ENCODE measurements at regions not wholly inside any gene's neighbourhood (a gene's known extent, or its start where the extent isn't known, plus 50 kb on each side); places are given as distances from the start of the nearest gene placed in this dataset.
"Not testable (repeated sequence)": the region's sequence is repeated elsewhere in the genome, so short reads cannot be mapped to it uniquely, and the experiment has no call there.

DNA sequence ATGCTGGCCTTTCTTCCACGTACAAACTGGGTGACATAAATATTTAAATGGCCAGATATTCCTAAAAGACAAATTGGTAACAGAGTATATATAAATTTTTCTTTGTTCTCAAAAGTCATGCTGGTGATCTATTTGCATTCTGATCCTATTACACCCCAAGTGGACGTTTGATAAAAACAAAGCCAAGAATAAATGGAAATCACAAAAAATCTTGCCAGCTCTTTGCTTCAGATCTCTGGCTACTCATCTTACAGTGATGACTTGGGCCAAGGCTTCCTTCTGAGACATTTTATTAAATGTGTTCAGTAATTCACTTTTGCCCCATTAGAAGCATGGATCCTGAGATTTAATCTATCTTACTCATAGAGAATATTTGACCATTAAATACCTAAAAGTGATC is 444.3 kb upstream of the PIK3R1 start:
- DNase-seq (ENCODE audit: low spot score), result no peak

DNA sequence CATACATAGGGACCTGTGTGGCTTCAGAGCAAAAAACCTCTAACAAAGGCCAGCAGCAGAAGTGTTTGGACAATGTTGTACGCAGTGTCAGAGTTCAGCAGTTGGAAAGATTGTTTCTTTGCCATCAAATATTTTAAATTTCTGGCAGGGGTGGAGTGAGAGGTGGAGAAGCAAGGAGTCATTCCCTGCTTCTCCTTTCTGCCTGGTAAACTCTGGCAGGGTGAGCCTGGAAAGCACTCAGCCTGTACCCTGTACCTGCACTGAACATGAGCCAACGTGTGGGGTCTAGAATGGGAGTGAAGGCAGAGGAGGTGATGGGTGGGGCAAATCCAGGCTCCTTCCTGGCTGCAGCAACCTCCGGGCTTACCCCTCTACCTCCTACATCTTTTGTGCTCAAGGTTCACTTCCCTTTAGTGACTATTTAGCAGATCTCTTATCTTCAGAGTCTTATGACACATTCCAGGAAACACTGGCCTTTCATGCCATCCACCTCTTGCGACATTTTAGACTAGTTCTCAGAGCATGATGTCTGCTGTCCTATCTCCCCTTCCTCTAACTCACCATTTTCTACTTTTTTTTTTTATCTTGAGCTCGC is 445.0 kb upstream of the PIK3R1 start:
- DNase-seq (ENCODE audit: low spot score), result no peak

DNA sequence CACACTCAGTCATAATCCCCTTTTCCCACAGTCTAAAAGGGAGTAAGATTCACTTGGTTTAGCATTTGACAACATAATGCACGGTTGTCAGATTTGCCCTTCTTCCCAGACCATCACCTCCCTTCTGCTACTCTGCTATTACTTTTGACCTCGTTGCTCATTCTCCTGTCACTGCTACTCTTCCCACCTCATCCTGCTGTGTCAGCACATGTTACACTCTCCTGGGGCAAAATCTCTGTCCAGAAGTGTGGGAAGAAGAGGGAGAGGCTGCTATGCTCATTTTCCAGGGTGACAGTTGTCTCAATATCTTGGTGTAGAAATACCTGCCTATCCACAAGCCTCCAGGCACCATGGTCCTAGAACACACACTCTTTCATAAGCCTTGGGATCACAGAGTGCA is 449.9 kb upstream of the PIK3R1 start:
- no peak for DNase-seq (ENCODE audit: low spot score)

DNA sequence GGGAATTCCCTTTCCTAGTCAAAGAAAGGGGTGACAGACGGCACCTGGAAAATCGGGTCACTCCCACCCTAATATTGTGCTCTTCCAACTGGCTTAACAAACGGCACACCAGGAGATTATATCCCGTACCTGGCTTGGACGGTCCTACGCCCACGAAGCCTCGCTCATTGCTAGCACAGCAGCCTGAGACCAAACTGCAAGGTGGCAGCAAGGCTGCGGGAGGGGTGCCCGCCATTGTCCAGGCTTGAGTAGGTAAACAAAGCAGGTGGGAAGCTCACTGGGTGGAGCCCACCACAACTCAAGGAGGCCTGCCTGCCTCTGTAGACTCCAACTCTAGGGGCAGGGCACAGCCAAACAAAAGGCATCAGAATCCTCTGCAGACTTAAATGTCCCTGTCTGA is 457.8 kb upstream of the PIK3R1 start:
- DNase-seq (ENCODE audit: low spot score), result not testable (repeated sequence)

DNA sequence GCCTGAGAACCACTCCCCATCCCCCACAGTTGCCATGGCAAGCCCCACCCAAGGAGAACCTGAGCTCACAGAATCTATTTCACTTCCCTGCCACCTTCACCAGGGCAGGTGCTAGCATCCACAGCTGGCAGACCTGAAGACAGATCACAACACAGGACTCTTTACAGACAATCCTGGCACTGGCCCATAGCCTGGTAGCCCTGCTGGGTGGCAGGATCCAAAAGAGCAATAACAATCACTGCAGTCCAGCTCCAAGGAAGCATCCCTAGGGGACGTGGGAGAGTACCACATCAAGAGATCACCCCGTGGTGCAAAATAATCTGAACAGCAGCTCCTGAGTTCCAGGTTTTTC is 463.2 kb upstream of the PIK3R1 start:
- DNase-seq (ENCODE audit: low spot score), result no peak

DNA sequence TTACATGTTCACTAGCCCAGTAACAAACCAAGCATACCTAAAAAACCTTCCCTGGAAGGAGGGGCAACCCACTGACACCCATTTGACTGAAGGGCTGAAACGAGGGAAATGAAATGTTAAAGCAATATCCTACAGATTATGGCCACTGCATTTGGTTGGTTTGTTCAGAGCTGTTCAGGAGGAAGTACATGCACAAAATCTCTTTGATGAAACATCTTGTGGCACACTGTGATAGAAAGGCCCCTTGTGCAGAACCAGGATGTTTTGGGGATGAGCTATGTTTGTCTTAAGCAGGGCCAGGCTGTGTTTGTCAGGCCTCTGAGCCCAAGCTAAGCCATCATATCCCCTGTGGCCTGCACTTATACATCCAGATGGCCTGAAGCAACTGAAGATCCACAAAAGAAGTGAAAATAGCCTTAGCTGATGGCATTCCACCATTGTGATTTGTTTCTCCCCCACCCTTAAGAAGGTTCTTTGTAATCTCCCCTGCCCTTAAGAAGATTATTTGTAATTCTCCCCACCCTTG is 467.3 kb upstream of the PIK3R1 start:
- no peak for DNase-seq (ENCODE audit: low spot score)

DNA sequence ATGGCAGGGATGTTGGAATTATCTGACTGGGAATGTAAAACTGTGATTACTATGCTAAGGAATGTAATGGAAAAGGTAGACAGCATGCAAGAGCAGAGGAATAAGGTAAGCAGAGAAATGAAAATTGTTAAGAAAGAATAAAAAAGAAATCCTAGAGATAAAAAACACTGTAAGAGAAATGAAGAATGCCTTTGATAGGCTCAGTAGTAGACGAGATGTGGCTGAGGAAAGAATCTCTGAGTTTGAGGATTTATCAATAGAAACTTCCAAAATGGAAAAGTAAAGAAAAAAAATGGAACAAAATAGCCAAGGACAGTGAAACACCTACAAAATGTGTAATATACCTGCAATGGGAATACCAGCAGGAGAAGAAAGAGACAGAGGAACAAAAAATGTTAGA is 468.5 kb upstream of the PIK3R1 start:
- DNase-seq (ENCODE audit: low spot score), result no peak

DNA sequence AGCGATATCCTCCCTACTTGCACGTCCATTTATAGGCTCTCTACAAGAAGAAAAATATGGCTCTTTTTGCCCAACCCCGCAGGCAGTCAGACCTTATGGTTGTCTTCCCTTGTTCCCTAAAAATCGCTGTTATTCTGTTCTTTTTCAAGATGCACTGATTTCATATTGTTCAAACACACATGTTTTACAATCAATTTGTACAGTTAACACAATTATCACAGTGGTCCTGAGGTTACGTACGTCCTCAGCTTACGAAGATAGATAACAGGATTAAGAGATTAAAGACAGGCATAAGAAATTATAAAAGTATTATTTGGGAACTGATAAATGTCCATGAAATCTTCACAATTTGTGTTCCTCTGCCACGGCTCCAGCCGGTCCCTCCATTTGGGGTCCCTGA is 468.9 kb upstream of the PIK3R1 start:
- not testable (repeated sequence) for DNase-seq (ENCODE audit: low spot score)

DNA sequence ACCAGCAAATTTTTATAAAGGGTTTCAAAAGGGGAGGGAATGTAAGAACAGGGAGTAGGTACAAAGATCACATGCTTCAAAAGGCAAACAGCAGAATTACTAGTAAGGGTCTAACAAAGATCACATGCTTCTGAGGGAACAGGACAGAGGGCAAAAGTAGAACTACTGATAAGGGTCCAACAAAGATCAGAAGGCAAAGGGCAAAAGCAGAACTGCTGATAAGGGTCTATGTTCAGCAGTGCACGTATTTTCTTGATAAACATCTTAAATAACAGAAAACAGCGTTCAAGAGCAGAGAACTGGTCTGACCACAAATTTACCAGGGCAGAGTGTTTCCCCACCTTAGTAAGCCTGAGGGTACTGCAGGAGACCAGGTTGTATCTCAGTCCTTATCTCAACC is 469.5 kb upstream of the PIK3R1 start:
- DNase-seq (ENCODE audit: low spot score), result no peak

DNA sequence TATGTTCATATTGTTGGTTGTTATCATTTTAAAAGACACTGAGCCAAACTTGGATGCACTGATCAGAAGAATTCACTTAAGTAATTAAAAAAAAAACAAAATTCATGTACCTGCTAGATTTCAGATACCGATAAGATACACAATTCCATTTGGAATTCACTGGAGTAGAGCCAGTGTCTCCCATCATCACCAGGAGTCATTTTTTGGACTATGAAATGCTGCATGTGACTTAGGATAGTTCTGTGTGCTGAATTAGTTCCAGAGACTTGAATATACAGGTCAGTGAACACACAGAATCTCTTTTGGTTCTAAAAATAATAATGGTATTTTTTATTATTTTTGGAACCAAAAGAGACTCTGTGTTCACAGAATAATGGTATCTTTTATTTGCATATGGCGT is 482.6 kb upstream of the PIK3R1 start:
- DNase-seq (ENCODE audit: low spot score), result no peak

DNA sequence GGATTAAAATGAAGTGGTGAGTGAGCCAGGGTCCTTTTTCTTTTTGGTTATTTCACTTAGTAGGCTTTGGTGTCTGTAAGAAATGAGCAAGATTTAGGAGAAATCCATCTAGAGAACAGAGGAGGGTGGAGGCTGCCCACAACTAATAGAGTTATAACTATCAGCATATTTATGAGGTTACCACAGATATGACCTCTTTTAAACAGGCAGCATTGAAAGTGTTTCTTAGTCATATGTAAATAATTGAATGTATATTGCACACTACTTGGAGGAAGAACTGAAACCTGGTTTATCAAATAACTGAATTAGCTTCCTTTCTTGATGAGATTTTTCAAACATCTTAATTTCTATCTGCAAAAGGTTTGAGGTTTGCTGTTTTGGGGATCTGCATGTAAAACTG is 483.1 kb upstream of the PIK3R1 start:
- no peak for DNase-seq (ENCODE audit: low spot score)

DNA sequence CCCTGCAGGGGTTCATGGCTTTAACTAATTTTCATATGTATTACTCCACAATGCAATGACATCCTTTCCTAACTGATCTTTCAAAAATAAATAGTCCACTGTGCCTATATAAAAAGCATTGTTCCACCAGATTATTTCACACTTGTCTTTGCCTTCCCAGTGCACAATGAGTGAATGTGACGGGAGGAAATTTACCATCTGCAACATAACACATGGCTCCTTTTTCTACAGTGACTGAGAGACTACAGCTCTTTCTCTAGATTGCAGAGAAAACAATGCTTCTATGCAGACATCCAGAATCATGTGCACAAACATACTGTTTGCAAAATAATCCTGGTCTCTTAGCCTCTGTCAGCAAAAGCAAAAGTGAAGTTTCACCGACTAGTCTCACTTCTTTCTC is 483.7 kb upstream of the PIK3R1 start:
- no peak for DNase-seq (ENCODE audit: low spot score)

DNA sequence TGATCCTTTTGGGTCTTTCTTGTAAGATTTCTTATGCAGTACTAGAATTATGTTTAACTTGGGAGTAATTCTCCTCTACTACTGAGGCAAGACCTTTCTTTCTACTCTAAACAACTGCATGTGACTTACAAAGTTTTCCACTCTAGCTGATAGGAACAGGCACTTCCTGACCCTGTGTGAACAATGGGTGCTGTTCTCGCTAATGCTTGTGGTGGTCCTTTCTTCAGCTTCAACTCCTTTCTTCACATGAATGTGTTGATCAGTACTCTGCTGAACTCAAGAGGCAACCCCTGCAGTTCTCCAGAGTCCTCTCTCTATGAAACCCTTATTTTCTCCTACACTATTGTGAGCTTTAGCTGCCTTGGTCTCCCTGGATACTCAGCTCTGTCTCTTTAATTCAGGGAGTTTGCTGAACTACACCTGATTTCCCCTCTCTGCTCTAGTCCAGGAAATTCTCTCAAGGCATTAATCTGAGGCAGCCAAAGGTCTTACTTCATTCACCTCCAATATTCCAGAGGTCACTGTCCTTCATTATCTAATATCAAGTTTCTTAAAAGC is 484.6 kb upstream of the PIK3R1 start:
- no peak for DNase-seq (ENCODE audit: low spot score)

DNA sequence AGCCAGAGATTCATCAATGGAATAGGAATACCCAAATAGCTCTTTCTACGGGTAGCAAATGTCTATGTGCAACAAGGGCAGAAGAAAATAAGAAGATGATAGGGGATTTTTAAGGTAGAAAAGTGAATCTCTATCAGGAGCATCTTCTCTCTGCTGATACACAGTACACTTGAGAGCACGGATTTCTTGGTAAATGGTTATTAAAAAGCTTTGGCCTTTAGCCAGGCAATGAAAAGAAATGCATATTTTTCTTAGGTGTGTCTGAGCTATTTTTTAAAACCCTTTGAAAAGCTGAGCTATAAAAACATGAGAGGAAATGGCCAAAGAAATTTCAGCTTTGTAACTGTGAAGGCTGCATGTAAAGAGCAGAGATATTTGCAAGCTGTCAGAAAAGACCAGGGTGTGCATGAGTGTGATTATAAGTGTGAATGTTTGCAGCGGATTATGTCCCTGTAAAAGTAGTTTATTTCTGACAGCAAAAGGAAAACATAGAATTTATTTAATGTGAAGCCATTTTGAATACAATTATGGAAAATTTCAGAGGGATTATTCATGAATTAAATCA is 487.1 kb upstream of the PIK3R1 start:
- DNase-seq (ENCODE audit: low spot score), result no peak

DNA sequence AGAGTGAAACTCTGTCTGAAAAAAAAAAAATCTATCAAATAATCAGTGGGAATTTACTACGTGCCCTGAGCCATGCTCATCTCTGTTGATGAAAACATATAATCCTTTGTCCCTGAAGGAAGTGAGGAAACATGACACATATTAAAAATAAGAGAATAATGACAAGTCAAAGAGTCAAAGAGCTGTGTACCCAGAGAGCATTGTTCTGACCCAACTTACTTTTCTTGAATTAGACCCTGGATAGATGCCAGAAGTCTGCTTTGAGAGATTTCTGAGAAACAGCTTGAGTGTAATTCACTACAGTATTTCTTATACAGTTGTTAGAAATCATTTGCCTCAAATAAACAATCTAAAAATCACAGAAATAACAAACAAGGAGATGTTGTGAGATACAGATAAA is 490.0 kb upstream of the PIK3R1 start:
- no peak for DNase-seq (ENCODE audit: low spot score)

DNA sequence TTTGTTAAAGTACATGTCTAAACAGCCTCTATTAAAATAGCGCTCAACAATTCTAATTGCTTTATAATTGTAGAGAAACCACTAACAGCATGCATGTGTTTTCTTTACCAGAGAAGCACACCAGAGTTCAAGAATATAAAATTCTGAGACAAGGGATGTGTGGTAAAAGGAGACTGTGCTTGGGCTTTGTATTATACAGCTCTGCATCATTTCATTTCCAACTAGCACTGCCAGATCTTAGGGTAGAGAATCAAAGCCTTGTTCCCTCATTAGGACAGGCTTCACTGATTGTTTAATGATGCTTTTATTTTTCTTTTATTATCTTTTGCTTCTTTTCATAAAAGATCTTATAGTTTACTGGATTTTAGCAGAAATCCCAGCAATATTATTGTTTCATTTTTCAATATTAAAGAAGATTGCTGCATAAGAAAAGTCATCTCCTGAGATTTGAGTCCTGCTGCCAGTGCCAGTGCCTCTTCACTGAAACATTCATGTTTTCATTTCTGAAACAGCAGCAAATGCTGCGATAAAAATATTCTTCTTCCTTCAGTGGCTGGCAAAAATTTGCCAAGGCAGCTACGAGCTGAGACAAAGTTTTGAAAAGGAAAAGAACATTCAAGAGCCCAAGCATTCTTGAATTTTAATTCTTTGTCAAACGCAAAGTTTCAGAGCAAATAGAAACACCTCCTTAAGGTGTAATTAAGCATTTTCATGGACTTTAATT is 491.0 kb upstream of the PIK3R1 start:
- no peak for DNase-seq (ENCODE audit: low spot score)

DNA sequence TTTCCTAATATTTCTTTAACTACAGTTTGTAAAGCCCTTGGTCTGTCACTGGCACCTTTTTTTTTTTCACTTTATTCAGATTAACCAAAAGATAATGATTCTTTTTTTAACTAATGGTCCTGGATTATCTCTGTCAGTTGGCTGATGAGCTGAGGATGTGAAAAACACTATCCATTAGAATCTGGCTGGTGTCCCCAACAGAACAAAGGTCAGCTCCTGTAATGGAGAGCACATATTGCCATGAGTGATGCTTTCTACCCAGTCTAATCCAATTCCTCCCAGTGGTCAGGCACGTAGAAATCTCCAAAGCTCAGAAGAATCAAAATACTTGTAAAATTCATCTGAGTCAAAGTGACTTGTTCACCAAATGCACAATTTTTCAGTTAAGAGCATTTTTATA is 491.7 kb upstream of the PIK3R1 start:
- DNase-seq (ENCODE audit: low spot score), result no peak

DNA sequence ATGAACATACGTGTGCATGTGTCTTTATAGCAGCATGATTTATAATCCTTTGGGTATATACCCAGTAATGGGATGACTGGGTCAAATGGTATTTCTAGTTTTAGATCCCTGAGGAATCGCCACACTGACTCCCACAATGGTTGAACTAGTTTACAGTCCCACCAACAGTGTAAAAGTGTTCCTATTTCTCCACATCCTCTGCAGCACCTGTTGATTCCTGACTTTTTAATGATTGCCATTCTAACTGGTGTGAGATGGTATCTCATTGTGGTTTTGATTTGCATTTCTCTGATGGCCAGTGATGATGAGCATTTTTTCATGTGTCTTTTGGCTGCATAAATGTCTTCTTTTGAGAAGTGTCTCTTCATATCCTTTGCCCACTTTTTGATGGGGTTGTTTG is 493.0 kb upstream of the PIK3R1 start:
- DNase-seq (ENCODE audit: low spot score), result not testable (repeated sequence)

DNA sequence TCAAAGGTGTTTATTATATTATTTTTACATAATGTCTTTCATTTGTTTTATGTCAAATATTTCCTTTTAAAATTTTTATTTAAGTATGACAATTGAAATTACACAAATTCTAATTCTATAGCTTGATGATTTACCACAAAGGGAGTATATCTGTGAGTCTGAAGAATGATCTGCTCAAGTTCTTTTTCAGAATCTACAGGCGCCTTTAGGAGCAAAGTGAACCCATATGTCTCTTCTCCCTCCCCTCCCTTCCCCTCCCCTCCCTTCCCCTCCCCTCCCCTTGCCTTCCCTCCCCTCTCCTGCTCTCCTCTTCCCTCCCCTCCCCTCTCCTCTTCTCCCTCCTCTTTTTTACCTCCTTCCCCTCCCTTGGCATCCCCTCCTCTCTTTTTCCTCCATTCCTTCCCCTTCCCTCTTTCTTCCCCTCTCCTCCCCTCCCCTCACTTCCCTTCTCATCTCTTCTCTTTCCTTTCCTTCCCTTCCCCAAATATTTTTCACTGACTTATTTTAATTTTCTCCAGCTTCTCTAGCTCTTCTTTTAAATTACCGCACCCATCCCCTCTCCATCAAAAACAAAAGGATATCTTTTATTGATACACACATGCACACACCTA is 495.3 kb upstream of the PIK3R1 start:
- DNase-seq (ENCODE audit: low spot score), result no peak

DNA sequence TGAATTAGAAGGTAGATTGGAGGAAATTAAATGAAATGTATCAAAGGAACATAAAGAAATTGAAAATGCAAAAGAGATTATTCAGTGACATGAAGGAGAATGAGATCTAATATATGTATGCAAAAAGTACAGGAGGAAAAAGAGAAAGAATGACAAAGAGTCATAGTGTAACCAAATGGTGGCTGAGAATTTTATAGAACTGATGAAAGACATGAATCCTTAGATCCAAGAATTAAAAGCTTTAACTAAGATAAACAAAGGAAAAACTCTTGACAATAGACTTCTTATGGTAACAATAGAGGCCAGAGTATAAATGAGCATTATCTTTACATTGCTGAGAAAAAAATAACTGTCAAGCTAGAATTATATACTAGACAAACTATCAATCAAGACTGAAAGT is 505.4 kb upstream of the CD180 start:
- DNase-seq (ENCODE audit: low spot score), result no peak

DNA sequence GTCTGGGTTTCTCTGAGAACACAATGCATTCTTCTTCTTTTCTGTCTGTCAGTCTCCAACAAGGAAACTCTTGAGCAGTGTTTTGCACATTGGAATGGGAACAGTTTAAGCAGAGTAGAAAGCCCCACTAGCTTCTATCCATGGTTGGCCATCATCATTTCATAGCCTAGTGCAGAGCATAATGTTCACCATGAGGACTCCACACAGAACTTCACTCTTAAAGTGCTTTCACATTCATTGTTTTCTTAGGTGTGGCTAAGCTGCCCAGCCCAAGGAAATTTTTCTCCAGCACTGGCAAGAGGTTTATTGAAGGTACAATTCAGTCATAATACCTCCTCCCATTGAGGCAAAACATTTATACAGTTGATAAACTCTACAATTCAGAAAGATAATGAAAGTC is 503.0 kb upstream of the CD180 start:
- no peak for DNase-seq (ENCODE audit: low spot score)

DNA sequence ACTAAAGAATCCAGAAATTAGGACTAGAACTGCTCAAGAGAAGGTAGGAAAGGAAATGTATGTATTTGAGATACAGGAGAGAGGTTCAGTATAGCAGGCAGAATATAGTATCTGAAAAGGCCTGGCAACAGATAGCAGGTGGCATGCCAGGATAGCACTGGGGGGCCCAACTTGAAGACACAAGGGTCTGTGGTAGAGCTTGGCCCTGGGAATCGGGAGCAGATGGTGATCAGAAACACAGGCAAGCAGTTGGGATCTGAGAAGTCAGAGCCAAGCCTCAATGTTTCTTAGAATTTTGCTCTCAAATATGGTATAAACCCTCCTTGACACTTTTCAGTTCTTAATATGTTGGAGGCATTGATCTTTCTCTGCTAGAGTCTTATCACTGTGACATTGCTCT is 499.8 kb upstream of the CD180 start:
- DNase-seq (ENCODE audit: low spot score), result no peak

DNA sequence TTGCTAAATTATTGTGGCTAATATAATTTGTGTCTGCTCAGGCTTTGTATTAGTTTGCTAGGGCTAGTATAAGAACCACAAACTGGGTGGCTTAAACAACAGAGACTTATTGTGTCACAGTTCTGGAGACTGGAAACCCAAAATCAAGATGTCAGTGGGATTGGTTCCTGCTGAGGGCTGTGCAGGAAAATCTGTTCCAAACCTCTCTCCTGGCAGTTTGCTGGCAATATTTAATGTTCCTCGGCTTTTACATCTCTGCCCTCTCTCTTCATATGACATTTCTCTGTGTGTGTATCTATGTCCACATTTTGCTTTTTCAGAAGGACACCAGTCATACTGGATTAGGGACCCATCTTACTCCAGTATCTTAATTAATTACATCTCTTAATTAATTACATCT is 498.8 kb upstream of the CD180 start:
- DNase-seq (ENCODE audit: low spot score), result no peak
